ENCODE measurements at regions not wholly inside any gene's neighbourhood (a gene's known extent, or its start where the extent isn't known, plus 50 kb on each side); places are given as distances from the start of the nearest gene placed in this dataset.
"Not testable (repeated sequence)": the region's sequence is repeated elsewhere in the genome, so short reads cannot be mapped to it uniquely, and the experiment has no call there.

- DNase-seq (ENCODE audit: low spot score) = no peak
Measured at GRCh38 chr5:17127743-17128231, 89.6 kb upstream of the BASP1 start.

- no peak for DNase-seq (ENCODE audit: low spot score)
Measured at GRCh38 chr5:17129093-17129849, 88.2 kb upstream of the BASP1 start.

GRCh38 chr5:17130302-17130701 lies 87.1 kb upstream of the BASP1 start:
- not testable (repeated sequence) for DNase-seq (ENCODE audit: low spot score)

GRCh38 chr5:17132444-17133083 lies 84.9 kb upstream of the BASP1 start:
- peak; percentile 9 for DNase-seq (ENCODE audit: low spot score)

- no peak for DNase-seq (ENCODE audit: low spot score)
Measured at GRCh38 chr5:17135050-17135449, 82.4 kb upstream of the BASP1 start.

- DNase-seq (ENCODE audit: low spot score) = no peak
Measured at GRCh38 chr5:17143335-17143734, 74.1 kb upstream of the BASP1 start.

GRCh38 chr5:17146280-17146841 lies 71.1 kb upstream of the BASP1 start:
- no peak for DNase-seq (ENCODE audit: low spot score)

GRCh38 chr5:17147170-17147569 lies 70.3 kb upstream of the BASP1 start:
- DNase-seq (ENCODE audit: low spot score) = no peak

GRCh38 chr5:17147617-17148016 lies 69.8 kb upstream of the BASP1 start:
- DNase-seq (ENCODE audit: low spot score) = no peak

GRCh38 chr5:17148481-17148880 lies 69.0 kb upstream of the BASP1 start:
- DNase-seq (ENCODE audit: low spot score) = no peak

- DNase-seq (ENCODE audit: low spot score) = no peak
Measured at GRCh38 chr5:17149786-17150185, 67.6 kb upstream of the BASP1 start.

GRCh38 chr5:17150531-17150930 lies 66.9 kb upstream of the BASP1 start:
- no peak for DNase-seq (ENCODE audit: low spot score)

- DNase-seq (ENCODE audit: low spot score) = no peak
Measured at GRCh38 chr5:17151686-17152085, 65.7 kb upstream of the BASP1 start.

GRCh38 chr5:17154211-17154996 lies 63.0 kb upstream of the BASP1 start:
- DNase-seq (ENCODE audit: low spot score) = no peak

- no peak for DNase-seq (ENCODE audit: low spot score)
Measured at GRCh38 chr5:17156463-17156862, 61.0 kb upstream of the BASP1 start.

GRCh38 chr5:17157294-17157693 lies 60.1 kb upstream of the BASP1 start:
- no peak for DNase-seq (ENCODE audit: low spot score)

GRCh38 chr5:17157916-17158529 lies 59.4 kb upstream of the BASP1 start:
- DNase-seq (ENCODE audit: low spot score) = no peak

- DNase-seq (ENCODE audit: low spot score) = no peak
Measured at GRCh38 chr5:17160756-17161040, 56.7 kb upstream of the BASP1 start.

- no peak for DNase-seq (ENCODE audit: low spot score)
Measured at GRCh38 chr5:17161662-17162061, 55.8 kb upstream of the BASP1 start.

- no peak for DNase-seq (ENCODE audit: low spot score)
Measured at GRCh38 chr5:17163221-17163620, 54.2 kb upstream of the BASP1 start.

GRCh38 chr5:17167171-17167891 lies 50.1 kb upstream of the BASP1 start:
- DNase-seq (ENCODE audit: low spot score) = no peak
